ENCODE measurements at regions not wholly inside any gene's neighbourhood (a gene's known extent, or its start where the extent isn't known, plus 50 kb on each side); places are given as distances from the start of the nearest gene placed in this dataset.

- H3K9me3 ChIP-seq (ENCODE audit: low read length): no peaks in the 10 kb centered on the region
- H3K9me2 ChIP-seq (ENCODE audit: insufficient read depth, low read length): no peaks in the 10 kb centered on the region
- H3K27ac ChIP-seq (ENCODE audit: low read length): no peak overlapping the region
- no peaks in the 10 kb centered on the region for H3F3A ChIP-seq (ENCODE audit: insufficient read depth, low read length, poor library complexity, severe bottlenecking)
- TF ChIP-seq REST (IDR thresholded peaks at IDR 0.05; ENCODE audit: borderline replicate concordance) (no peak), TAF1 (IDR thresholded peaks at IDR 0.05; ENCODE audit: low read depth) (no peak), CTCF (IDR thresholded peaks at IDR 0.05; ENCODE audit: poor library complexity, severe bottlenecking) (no peak), EP300 (conservative IDR thresholded peaks at IDR 0.05; ENCODE audit: poor library complexity, severe bottlenecking) (no peak), MXI1 (conservative IDR thresholded peaks at IDR 0.05; ENCODE audit: poor library complexity, severe bottlenecking) (no peak), POLR2AphosphoS5 (IDR thresholded peaks at IDR 0.05) (no peak), RAD21 (conservative IDR thresholded peaks at IDR 0.05) (no peak), SMC3 (conservative IDR thresholded peaks at IDR 0.05; ENCODE audit: poor library complexity) (no peak), EZH2 (IDR thresholded peaks at IDR 0.05; ENCODE audit: borderline replicate concordance, insufficient read depth, low read length, poor library complexity, severe bottlenecking) (no peak)
- peaks cover 41% of the 10 kb centered on the region for H3K79me2 ChIP-seq (replicated peaks; ENCODE audit: insufficient read depth, low read length)
- no peaks in the 10 kb centered on the region for H3K27me3 ChIP-seq (ENCODE audit: insufficient read depth, low read depth, low read length)
- no peak overlapping the region for H2AFZ ChIP-seq (ENCODE audit: low read depth, low read length)
- no peak overlapping the region for H3K9ac ChIP-seq (ENCODE audit: low read length)
- H3K4me2 ChIP-seq (ENCODE audit: low read length): no peak overlapping the region
- H3K36me3 ChIP-seq (ENCODE audit: insufficient read depth, low read length): no peaks in the 10 kb centered on the region
- no peak overlapping the region for H3K4me3 ChIP-seq (ENCODE audit: low read length)
- H4K20me1 ChIP-seq (ENCODE audit: insufficient read depth): peaks cover 4% of the 10 kb centered on the region
Measured at GRCh38 chr1:201713086-201713810, 115.7 kb upstream of the IPO9 start.

- Histone ChIP-seq H4K20me1 (ENCODE audit: insufficient read depth) (peaks cover 4% of the 10 kb centered on the region), H3K9me3 (ENCODE audit: low read length) (no peaks in the 10 kb centered on the region), H3K9me2 (ENCODE audit: insufficient read depth, low read length) (no peaks in the 10 kb centered on the region), H3K9ac (ENCODE audit: low read length) (no peak overlapping the region), H3K4me2 (ENCODE audit: low read length) (no peak overlapping the region), H3F3A (ENCODE audit: insufficient read depth, low read length, poor library complexity, severe bottlenecking) (no peaks in the 10 kb centered on the region), H2AFZ (ENCODE audit: low read depth, low read length) (no peak overlapping the region), H3K36me3 (ENCODE audit: insufficient read depth, low read length) (no peaks in the 10 kb centered on the region), H3K27me3 (ENCODE audit: insufficient read depth, low read depth, low read length) (no peaks in the 10 kb centered on the region), H3K4me3 (ENCODE audit: low read length) (no peak overlapping the region), H3K27ac (ENCODE audit: low read length) (no peak overlapping the region), H3K79me2 (replicated peaks; ENCODE audit: insufficient read depth, low read length) (peaks cover 30% of the 10 kb centered on the region)
- TF ChIP-seq EP300 (conservative IDR thresholded peaks at IDR 0.05; ENCODE audit: poor library complexity, severe bottlenecking) (no peak), EZH2 (IDR thresholded peaks at IDR 0.05; ENCODE audit: borderline replicate concordance, insufficient read depth, low read length, poor library complexity, severe bottlenecking) (no peak)
Measured at GRCh38 chr1:201714542-201715329, 114.2 kb upstream of the IPO9 start.
